ENCODE measurements at regions not wholly inside any gene's neighbourhood (a gene's known extent, or its start where the extent isn't known, plus 50 kb on each side); places are given as distances from the start of the nearest gene placed in this dataset.

- no peak for ATAC-seq
Observed at GRCh38 chr11:103842191-103842590, 194.2 kb upstream of the DDI1 start.

GRCh38 chr11:103842795-103843194 lies 193.6 kb upstream of the DDI1 start:
- no peak for ATAC-seq

More at GRCh38 chr11:103842191-103842590, 194.2 kb upstream of the DDI1 start:
- H3K27ac ChIP-seq: no peak overlapping the region
- H3K4me1 ChIP-seq: no peaks in the 10 kb centered on the region
- no peak for TF ChIP-seq CTCF (IDR thresholded peaks at IDR 0.05)
- H3K36me3 ChIP-seq: no peaks in the 10 kb centered on the region
- intact Hi-C loops (cut with DNase I): no loop called here
- no peaks in the 10 kb centered on the region for H3K27me3 ChIP-seq
- H3K9me3 ChIP-seq: no peaks in the 10 kb centered on the region
- peak in 1 of 4 donors; percentile 31 for DNase-seq
- no peak overlapping the region for H3K4me3 ChIP-seq

GRCh38 chr11:103844327-103845215 lies 191.9 kb upstream of the DDI1 start:
- no peak for ATAC-seq
- no peak for TF ChIP-seq CTCF (IDR thresholded peaks at IDR 0.05)
- H3K27me3 ChIP-seq: no peaks in the 10 kb centered on the region
- H3K4me1 ChIP-seq: no peaks in the 10 kb centered on the region
- no peak for DNase-seq
- H3K4me3 ChIP-seq: no peak overlapping the region
- H3K27ac ChIP-seq: no peak overlapping the region
- H3K9me3 ChIP-seq: no peaks in the 10 kb centered on the region
- intact Hi-C loops (cut with DNase I): no loop called here
- H3K36me3 ChIP-seq: no peaks in the 10 kb centered on the region

More at GRCh38 chr11:103842795-103843194, 193.6 kb upstream of the DDI1 start:
- no peaks in the 10 kb centered on the region for H3K27me3 ChIP-seq
- intact Hi-C loops (cut with DNase I): no loop called here
- no peaks in the 10 kb centered on the region for H3K4me1 ChIP-seq
- no peak overlapping the region for H3K27ac ChIP-seq
- no peak for TF ChIP-seq CTCF (IDR thresholded peaks at IDR 0.05)
- no peaks in the 10 kb centered on the region for H3K36me3 ChIP-seq
- no peak overlapping the region for H3K4me3 ChIP-seq
- no peak for DNase-seq
- H3K9me3 ChIP-seq: no peaks in the 10 kb centered on the region

DNA sequence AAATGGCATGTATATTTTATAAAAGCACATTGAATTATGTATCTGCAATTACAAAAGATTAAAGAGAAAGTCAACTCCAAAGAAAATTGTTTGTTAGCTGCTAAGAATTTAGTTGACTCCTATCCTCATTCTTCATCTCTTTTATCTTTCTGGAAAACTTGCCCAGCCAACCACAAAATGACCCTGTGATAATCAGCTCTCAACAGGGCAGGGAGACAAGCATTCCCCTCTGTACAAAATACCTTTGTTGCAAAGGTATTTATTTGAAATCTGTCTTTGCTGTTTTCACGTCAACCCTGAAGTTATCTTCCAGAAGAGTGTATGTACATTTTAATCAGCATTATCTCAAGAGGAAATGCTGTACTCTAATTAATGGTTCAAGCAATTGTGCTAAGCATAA lies 191.1 kb upstream of the DDI1 start:
- H3K27ac ChIP-seq: no peak overlapping the region
- intact Hi-C loops (cut with DNase I): no loop called here
- TF ChIP-seq CTCF (IDR thresholded peaks at IDR 0.05): no peak
- H3K4me1 ChIP-seq: no peaks in the 10 kb centered on the region
- no peaks in the 10 kb centered on the region for H3K27me3 ChIP-seq
- no peaks in the 10 kb centered on the region for H3K36me3 ChIP-seq
- DNase-seq: no peak
- no peak overlapping the region for H3K4me3 ChIP-seq
- no peak for ATAC-seq
- no peaks in the 10 kb centered on the region for H3K9me3 ChIP-seq

DNA sequence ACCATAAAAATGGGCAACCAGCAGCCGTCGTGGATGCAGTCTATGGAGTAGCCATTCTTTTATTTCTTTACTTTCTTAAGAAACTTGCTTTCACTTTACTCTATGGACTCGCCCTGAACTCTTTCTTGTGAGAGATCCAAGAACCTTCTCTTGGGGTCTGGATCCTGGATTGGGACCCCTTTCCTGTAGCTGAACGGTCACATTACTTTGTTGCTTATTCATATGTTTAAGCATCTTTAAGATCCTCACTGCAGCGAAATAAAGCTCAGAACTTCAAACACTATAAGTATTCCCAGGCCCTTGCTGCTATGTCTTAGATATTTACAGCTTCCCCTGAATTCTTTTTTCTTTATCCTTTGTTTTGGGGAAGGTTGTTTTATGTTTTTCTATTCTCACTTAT lies 187.8 kb upstream of the DDI1 start:
- Histone ChIP-seq H3K36me3 (no peaks in the 10 kb centered on the region), H3K4me3 (no peak overlapping the region), H3K27me3 (no peaks in the 10 kb centered on the region), H3K4me1 (no peaks in the 10 kb centered on the region), H3K9me3 (no peaks in the 10 kb centered on the region), H3K27ac (no peak overlapping the region)
- ATAC-seq (no peak), DNase-seq (no peak)
- no peak for TF ChIP-seq CTCF (IDR thresholded peaks at IDR 0.05)
- intact Hi-C loops (cut with DNase I): no loop called here
